RWPE1 (cell line): ENCODE measurements at regions not wholly inside any gene's neighbourhood (a gene's known extent, or its start where the extent isn't known, plus 50 kb on each side); places are given as distances from the start of the nearest gene placed in this dataset.

Source experiments
- CTCF ChIA-PET: fragments of 350-600 bp; sonication (Branson Sonifier 250); formaldehyde crosslinking; extraction: SDS; loops from one replicate; lab custom pipeline; 2021; lab: Yijun Ruan, JAX
- POLR2A ChIA-PET: fragments of 400-600 bp; formaldehyde crosslinking; extraction: SDS; loops from one replicate; lab custom pipeline; 2020; ENCODE audit warnings: antibody characterized with exemption; ENCODE audit not compliant: low non-redundant PET; lab: Yijun Ruan, JAX
- DNase-seq: peaks from one replicate; pipeline ENCODE4 v3.0.0; 2012; ENCODE audit warnings: low spot score
- H3K27ac ChIP-seq: fragments of 450-650 bp; 2 replicates; pipeline ENCODE4 v1.5.1; 2017
- TF ChIP-seq, protein P1 (sequence below): fragments of 450-650 bp; conservative IDR thresholded peaks from 2 replicates; pipeline ENCODE4 v1.5.1; 2017; ENCODE audit warnings: low read depth, mild to moderate bottlenecking

DNA sequence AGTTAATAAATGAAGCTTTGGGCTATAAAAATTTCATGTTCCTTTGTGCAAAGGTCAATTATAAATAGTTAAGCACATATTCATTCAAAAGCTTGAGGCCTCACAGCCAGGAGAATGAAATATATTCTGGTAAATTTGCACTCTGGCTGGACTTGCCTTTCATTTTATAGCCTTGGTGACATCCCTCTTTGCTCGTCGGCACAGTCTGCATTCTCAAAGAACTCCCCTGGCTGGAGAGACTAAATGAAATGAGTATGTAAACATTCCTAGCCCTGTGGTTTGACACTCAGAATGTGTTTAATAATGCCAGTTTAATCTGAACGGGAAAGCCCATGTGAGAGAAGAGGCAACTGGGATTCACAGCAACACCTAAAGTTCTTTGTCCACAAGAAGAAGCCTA is 285.6 kb downstream of the BRINP1 start:
- DNase-seq, result no peak
- no peak overlapping the region for H3K27ac ChIP-seq
- TF ChIP-seq, protein P1, sequence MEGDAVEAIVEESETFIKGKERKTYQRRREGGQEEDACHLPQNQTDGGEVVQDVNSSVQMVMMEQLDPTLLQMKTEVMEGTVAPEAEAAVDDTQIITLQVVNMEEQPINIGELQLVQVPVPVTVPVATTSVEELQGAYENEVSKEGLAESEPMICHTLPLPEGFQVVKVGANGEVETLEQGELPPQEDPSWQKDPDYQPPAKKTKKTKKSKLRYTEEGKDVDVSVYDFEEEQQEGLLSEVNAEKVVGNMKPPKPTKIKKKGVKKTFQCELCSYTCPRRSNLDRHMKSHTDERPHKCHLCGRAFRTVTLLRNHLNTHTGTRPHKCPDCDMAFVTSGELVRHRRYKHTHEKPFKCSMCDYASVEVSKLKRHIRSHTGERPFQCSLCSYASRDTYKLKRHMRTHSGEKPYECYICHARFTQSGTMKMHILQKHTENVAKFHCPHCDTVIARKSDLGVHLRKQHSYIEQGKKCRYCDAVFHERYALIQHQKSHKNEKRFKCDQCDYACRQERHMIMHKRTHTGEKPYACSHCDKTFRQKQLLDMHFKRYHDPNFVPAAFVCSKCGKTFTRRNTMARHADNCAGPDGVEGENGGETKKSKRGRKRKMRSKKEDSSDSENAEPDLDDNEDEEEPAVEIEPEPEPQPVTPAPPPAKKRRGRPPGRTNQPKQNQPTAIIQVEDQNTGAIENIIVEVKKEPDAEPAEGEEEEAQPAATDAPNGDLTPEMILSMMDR, result no peak
- ChIA-PET POLR2A (no interaction called here), CTCF (interaction anchor here (0.6 kb wide), 1 partner anchor 16 kb away, joined by 3 read pairs; no protein-coding TSS in a partner anchor)

DNA sequence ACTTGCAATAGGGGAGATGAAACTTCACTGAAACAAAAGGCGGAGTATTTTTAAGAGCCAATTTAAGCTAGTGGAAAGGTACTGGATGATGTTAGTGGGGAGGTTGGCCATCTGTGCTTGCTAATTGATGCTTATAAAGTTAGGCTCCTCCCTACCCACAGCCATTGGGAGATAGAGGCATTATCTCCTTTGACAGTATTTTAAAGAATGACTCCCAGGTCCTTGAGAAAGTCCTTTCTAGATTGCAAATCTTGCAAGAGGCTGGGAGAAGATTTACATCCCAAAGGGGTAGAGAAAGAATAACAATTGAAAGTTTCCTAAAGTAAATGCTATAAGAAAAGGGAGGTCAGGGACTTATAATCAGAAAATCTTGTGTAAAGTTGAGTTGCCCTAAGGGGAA is 282.6 kb downstream of the BRINP1 start:
- CTCF ChIA-PET, result no interaction called here
- H3K27ac ChIP-seq, result no peak overlapping the region
- DNase-seq, result no peak
- POLR2A ChIA-PET, result no interaction called here
- TF ChIP-seq, protein P1, result no peak

- DNase-seq, result no peak
- TF ChIP-seq, protein P1, result no peak
- H3K27ac ChIP-seq, result no peak overlapping the region
- ChIA-PET CTCF (interaction anchor here (0.9 kb wide), 1 partner anchor 20 kb away, joined by 3 read pairs; no protein-coding TSS in a partner anchor), POLR2A (no interaction called here)
Measured at GRCh38 chr9:119088002-119088547, 281.2 kb downstream of the BRINP1 start.

DNA sequence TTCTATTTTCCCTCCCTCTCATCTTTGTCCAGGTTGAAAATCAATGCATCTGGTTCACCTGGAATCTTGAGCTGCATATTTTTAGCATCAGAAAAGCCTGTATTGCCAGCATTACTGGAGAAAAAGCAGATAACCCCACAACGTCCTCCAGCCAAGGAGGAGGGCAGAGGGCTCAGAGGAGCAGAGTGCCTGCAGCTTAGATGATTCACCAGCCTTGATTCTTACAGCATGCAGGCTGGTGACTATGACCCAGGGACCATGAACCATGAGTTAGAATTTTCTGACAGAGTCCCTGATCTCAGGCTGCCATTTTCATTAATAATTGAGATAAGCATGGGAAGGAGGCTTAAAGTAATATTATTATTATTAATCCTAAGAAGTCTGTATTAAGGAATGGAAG is 278.2 kb downstream of the BRINP1 start:
- CTCF ChIA-PET, result no interaction called here
- TF ChIP-seq, protein P1, result no peak
- no peak overlapping the region for H3K27ac ChIP-seq
- POLR2A ChIA-PET, result no interaction called here
- no peak for DNase-seq

DNA sequence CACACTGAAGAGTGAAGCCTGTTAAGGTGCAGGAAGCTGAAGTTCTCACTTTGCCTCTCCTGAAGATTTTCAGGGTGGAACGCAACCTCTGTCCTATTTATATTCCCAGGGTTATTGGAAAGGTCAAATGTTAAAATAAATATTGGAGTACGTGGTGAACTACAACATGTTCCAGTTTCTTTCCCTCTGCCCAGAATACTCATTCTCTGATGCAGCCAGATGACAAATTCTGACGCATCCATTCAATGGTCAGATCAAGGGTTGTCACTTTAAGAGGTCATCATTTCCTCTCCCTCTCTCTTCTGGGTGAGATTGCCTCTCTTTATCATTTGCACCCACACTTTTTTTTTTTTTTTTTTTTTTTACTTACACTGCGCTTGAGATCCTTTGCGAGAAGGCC is 277.1 kb downstream of the BRINP1 start:
- no peak overlapping the region for H3K27ac ChIP-seq
- CTCF ChIA-PET, result no interaction called here
- no peak for DNase-seq
- TF ChIP-seq, protein P1, result no peak
- POLR2A ChIA-PET, result no interaction called here

DNA sequence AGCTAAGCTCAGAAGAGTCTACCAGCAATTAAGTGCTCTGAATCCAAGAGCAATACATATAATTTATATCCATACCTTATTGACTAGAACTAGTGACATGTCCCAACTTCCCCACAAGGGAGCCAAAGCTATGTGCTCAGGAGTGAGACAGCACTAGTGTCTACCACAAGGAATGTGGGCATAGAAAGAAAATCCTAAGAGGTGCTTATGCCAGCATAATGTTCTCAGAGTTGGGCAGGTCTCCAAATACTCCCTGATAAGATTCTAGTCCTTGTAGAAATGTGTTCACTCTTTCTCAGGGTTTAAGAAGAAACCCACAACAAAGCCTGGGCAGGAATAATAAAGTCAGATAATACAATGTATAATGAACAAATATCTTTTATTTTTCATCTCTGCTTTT is 275.1 kb downstream of the BRINP1 start:
- H3K27ac ChIP-seq, result no peak overlapping the region
- CTCF ChIA-PET, result no interaction called here
- TF ChIP-seq, protein P1, result no peak
- POLR2A ChIA-PET, result no interaction called here
- no peak for DNase-seq
